ENCODE measurements at regions not wholly inside any gene's neighbourhood (a gene's known extent, or its start where the extent isn't known, plus 50 kb on each side); places are given as distances from the start of the nearest gene placed in this dataset.

DNA sequence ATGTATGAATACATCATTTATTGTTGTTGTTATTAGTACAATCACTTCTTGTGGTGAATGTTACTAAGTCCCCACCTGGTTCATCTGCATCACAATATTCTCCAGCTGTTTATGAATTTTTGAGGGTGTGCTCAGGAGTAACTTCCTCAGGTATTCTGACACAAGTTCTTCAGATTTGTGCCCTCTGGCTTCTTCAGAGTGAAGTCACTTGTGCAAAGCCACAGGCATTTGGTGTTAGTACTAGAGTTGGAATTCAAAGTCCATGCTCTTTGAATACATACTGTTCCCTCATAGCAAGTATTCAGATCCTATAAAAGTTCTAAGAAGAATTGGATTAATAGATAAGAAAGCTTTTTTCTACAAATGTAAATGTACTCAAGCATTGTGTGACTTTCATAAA, 150.3 kb upstream of the AVPR1A start:
- Histone ChIP-seq H3K4me3 (no peak overlapping the region), H3K36me3 (ENCODE audit: low read depth) (no peaks in the 10 kb centered on the region), H3K4me1 (ENCODE audit: low read depth) (no peaks in the 10 kb centered on the region), H3K9me3 (no peaks in the 10 kb centered on the region)
- no peak for DNase-seq
- ATAC-seq: no peak
- intact Hi-C loops (cut with DNase I, micrococcal nuclease): no loop called here
- TF ChIP-seq, protein P1, sequence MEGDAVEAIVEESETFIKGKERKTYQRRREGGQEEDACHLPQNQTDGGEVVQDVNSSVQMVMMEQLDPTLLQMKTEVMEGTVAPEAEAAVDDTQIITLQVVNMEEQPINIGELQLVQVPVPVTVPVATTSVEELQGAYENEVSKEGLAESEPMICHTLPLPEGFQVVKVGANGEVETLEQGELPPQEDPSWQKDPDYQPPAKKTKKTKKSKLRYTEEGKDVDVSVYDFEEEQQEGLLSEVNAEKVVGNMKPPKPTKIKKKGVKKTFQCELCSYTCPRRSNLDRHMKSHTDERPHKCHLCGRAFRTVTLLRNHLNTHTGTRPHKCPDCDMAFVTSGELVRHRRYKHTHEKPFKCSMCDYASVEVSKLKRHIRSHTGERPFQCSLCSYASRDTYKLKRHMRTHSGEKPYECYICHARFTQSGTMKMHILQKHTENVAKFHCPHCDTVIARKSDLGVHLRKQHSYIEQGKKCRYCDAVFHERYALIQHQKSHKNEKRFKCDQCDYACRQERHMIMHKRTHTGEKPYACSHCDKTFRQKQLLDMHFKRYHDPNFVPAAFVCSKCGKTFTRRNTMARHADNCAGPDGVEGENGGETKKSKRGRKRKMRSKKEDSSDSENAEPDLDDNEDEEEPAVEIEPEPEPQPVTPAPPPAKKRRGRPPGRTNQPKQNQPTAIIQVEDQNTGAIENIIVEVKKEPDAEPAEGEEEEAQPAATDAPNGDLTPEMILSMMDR (IDR thresholded peaks at IDR 0.05): no peak

DNA sequence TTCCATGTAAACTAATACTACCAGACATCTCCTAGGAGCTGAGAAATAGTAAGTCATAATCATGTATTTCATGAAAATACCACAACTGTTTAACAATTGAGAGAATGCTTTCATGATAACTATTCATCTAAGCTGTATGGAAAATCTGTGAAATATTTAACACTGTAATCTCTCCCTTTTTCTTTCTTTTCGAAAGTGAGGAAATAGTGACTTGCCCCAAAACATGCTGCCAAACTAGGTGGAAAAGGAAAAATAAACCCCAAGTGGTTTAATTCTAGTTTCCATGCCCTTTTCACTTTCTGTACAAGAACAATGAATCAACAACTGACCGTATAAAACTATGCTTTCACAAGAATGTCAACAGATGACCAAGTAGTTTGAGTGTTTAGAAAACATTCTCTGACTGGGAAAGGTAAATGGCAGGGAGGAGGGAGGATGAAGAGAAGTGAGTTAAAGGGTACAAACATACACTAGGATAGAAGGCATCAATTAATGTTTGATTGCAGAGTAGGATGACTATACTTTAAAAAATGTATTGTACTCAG, 147.5 kb upstream of the AVPR1A start:
- no peaks in the 10 kb centered on the region for H3K4me1 ChIP-seq (ENCODE audit: low read depth)
- intact Hi-C loops (cut with DNase I, micrococcal nuclease): no loop called here
- TF ChIP-seq, protein P1 (IDR thresholded peaks at IDR 0.05): no peak

DNA sequence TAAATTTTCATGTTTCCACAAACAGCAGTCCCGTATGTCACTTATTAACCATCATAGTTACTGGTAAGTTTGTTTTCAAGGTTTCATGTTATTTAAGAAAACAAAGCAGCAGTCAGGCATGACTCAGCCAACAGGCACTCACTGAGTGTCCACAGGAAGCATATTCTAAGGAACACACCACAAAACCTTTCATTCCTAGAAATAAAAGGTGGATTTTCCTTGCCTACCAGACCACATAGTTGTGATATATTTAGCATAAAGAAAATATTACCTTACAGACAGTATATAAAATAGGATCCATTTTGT, 143.3 kb upstream of the AVPR1A start:
- ATAC-seq: no peak
- TF ChIP-seq, protein P1 (IDR thresholded peaks at IDR 0.05): no peak
- Histone ChIP-seq H3K9me3 (no peaks in the 10 kb centered on the region), H3K36me3 (ENCODE audit: low read depth) (no peaks in the 10 kb centered on the region), H3K4me1 (ENCODE audit: low read depth) (no peaks in the 10 kb centered on the region), H3K4me3 (no peak overlapping the region)
- intact Hi-C loops (cut with DNase I, micrococcal nuclease): no loop called here
- no peak for DNase-seq

More for the DNA sequence above, 147.5 kb upstream of the AVPR1A start:
- no peak overlapping the region for H3K4me3 ChIP-seq
- ATAC-seq (no peak), DNase-seq (no peak)
- H3K9me3 ChIP-seq: no peaks in the 10 kb centered on the region
- no peaks in the 10 kb centered on the region for H3K36me3 ChIP-seq (ENCODE audit: low read depth)

DNA sequence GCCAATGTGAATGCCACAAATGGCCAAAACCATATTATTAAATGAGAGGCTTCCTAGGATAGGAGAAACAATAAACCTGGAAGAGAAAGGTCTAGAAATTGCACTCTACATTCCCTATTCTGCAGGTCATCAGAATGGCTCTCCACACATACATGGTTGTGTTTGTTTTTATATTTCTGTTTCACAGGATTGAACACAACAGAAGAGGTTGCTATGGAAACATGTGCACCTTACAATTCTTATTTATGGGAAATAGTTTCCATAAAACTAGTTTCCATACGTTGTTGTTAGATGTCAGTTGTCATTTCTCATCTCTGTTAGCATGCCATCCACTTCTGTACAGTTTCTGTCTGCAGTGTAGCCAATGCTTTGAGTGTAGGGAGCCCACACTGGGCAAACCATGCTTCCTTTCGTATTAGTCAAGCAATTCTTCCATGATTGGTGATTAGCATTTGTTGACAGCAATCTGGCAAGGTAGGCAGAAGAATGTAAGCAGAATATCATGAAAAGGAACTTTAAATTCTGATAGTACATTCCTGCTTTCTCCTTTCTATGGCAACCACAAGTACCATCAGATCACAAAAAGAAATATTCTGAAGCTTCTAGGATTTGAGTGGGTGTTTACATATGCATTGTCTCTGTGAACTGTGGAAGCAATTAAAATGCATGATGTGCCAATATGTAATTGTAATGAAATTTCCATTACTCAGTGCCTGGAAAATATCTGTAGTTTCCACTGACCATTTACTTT, 141.6 kb upstream of the AVPR1A start:
- H3K9me3 ChIP-seq: no peaks in the 10 kb centered on the region
- intact Hi-C loops (cut with DNase I, micrococcal nuclease): no loop called here
- no peak overlapping the region for H3K4me3 ChIP-seq
- ATAC-seq (no peak), DNase-seq (no peak)
- TF ChIP-seq, protein P1 (IDR thresholded peaks at IDR 0.05): no peak
- no peaks in the 10 kb centered on the region for H3K36me3 ChIP-seq (ENCODE audit: low read depth)
- H3K4me1 ChIP-seq (ENCODE audit: low read depth): no peaks in the 10 kb centered on the region

DNA sequence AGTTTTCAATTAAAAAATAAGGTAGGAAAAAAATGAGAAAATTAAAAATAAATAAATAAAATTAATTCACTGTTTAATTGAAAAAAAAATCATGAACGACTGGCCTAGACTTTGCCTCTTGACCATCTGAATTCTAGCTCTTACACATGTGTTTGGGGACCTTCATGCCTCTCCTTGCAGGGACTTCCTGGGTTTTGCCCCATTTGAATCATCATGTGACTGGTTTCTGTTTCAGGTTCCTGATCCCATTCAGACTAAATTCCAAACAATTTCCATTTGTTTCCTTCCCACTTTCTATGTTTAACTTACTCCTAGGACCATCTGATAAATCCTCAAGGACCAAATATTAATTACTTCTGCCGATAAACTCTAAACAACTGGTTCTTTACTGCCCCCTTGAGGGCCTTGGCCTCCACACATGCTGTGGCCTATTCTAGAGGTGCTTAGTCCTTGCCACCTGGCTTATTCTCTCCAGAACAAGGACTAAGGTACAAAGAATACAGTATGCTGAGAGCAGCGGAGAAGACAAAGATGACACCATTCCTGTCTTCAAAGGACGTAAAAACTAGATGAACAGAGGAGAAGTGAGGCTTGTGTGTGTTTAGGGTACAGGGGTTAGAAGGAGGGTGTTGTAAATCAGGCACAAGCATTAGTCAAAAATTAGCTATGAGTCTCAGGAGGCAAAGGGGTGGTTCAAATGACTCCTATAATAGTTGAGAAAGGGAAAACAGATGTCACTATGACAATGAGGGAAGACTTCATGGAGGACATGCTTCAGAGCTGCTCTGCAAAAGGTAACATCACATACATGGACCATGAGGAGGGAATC, 125.8 kb upstream of the AVPR1A start:
- H3K36me3 ChIP-seq (ENCODE audit: low read depth): no peaks in the 10 kb centered on the region
- ATAC-seq (no peak), DNase-seq (peak in 1 of 3 donors; percentile 38)
- H3K9me3 ChIP-seq: no peaks in the 10 kb centered on the region
- no peaks in the 10 kb centered on the region for H3K4me1 ChIP-seq (ENCODE audit: low read depth)
- TF ChIP-seq, protein P1 (IDR thresholded peaks at IDR 0.05): peak; percentile 23
- intact Hi-C loops (cut with DNase I, micrococcal nuclease): no loop called here
- H3K4me3 ChIP-seq: no peak overlapping the region

Data from mucosa of descending colon (tissue), 3 donors.